ENCODE measurements at regions not wholly inside any gene's neighbourhood (a gene's known extent, or its start where the extent isn't known, plus 50 kb on each side); places are given as distances from the start of the nearest gene placed in this dataset.

GRCh38 chr18:11523804-11524203 is 85.6 kb upstream of the SLC35G4 start:
- no peak for TF ChIP-seq CTCF (IDR thresholded peaks at IDR 0.05)
- H3K4me1 ChIP-seq: no peaks in the 10 kb centered on the region
- intact Hi-C loops (cut with DNase I): no loop called here
- H3K27ac ChIP-seq: no peak overlapping the region
- H3K9me3 ChIP-seq: no peaks in the 10 kb centered on the region
- no peaks in the 10 kb centered on the region for H3K27me3 ChIP-seq
- H3K4me3 ChIP-seq: no peak overlapping the region
- H3K36me3 ChIP-seq: no peaks in the 10 kb centered on the region
- DNase-seq (ENCODE audit: low spot score in 2 of 2): no peak

GRCh38 chr18:11522992-11523391 is 86.4 kb upstream of the SLC35G4 start:
- no peak for DNase-seq (ENCODE audit: low spot score in 2 of 2)
- Histone ChIP-seq H3K36me3 (no peaks in the 10 kb centered on the region), H3K4me1 (no peaks in the 10 kb centered on the region), H3K27me3 (no peaks in the 10 kb centered on the region), H3K4me3 (no peak overlapping the region), H3K9me3 (no peaks in the 10 kb centered on the region), H3K27ac (no peak overlapping the region)
- intact Hi-C loops (cut with DNase I): no loop called here
- no peak for TF ChIP-seq CTCF (IDR thresholded peaks at IDR 0.05)

GRCh38 chr18:11521853-11522252 is 87.5 kb upstream of the SLC35G4 start:
- Histone ChIP-seq H3K9me3 (no peaks in the 10 kb centered on the region), H3K4me3 (no peak overlapping the region), H3K4me1 (no peaks in the 10 kb centered on the region), H3K27me3 (no peaks in the 10 kb centered on the region), H3K27ac (no peak overlapping the region), H3K36me3 (no peaks in the 10 kb centered on the region)
- TF ChIP-seq CTCF (IDR thresholded peaks at IDR 0.05): no peak
- intact Hi-C loops (cut with DNase I): no loop called here
- no peak for DNase-seq (ENCODE audit: low spot score in 2 of 2)

- intact Hi-C loops (cut with DNase I): no loop called here
- Histone ChIP-seq H3K9me3 (no peaks in the 10 kb centered on the region), H3K4me1 (no peaks in the 10 kb centered on the region), H3K4me3 (no peak overlapping the region), H3K27ac (no peak overlapping the region), H3K36me3 (no peaks in the 10 kb centered on the region), H3K27me3 (no peaks in the 10 kb centered on the region)
- no peak for DNase-seq (ENCODE audit: low spot score in 2 of 2)
- no peak for TF ChIP-seq CTCF (IDR thresholded peaks at IDR 0.05)
These were observed 88.9 kb upstream of the SLC35G4 start for GRCh38 chr18:11520536-11520935.

- DNase-seq (ENCODE audit: low spot score in 2 of 2): no peak
- H3K27ac ChIP-seq: no peak overlapping the region
- no peaks in the 10 kb centered on the region for H3K36me3 ChIP-seq
- intact Hi-C loops (cut with DNase I): no loop called here
- peak; percentile 7 to 26 (median 13) for TF ChIP-seq CTCF (IDR thresholded peaks at IDR 0.05)
- H3K9me3 ChIP-seq: no peaks in the 10 kb centered on the region
- H3K27me3 ChIP-seq: no peaks in the 10 kb centered on the region
- H3K4me3 ChIP-seq: no peak overlapping the region
- no peaks in the 10 kb centered on the region for H3K4me1 ChIP-seq
These were observed 90.4 kb upstream of the SLC35G4 start for GRCh38 chr18:11518788-11519685.
